PC-3 (cell line): ENCODE measurements at regions not wholly inside any gene's neighbourhood (a gene's known extent, or its start where the extent isn't known, plus 50 kb on each side); places are given as distances from the start of the nearest gene placed in this dataset.

ENCODE experiments used
- ATAC-seq: fragments of 200-7000 bp; cut with Tn5 transposase; 2 replicates; pipeline ENCODE4 v1.9.1; 2020; ENCODE audit warnings: mild to moderate bottlenecking, moderate library complexity
- BruUV-seq: library from RNA; stranded (reverse); fragments of 400-500 nt; replicated peaks from 2 replicates; lab custom pipeline; 2021; lab: Mats Ljungman, UMichigan
- CTCF ChIA-PET: fragments of 300-600 bp; sonication (Branson Sonifier 250); formaldehyde crosslinking; loops from one replicate; lab custom pipeline; 2022; ENCODE audit warnings: antibody characterized with exemption; lab: Charles Lee
- POLR2A ChIA-PET: fragments of 300-600 bp; sonication (Branson Sonifier 250); formaldehyde crosslinking; loops from one replicate; lab custom pipeline; 2022; ENCODE audit warnings: antibody characterized with exemption; ENCODE audit not compliant: unreplicated experiment; lab: Charles Lee
- DNase-seq: peaks from one replicate; pipeline ENCODE4 v3.0.0-alpha.2; 2015
- H2AFZ ChIP-seq: fragments of 300-600 bp; sonication (generic); 2 replicates; pipeline ENCODE4 v1.6.0; 2016; ENCODE audit warnings: antibody characterized with exemption, low read length
- H3F3A ChIP-seq: fragments of 300-600 bp; sonication (generic); one replicate; pipeline ENCODE4 v1.6.0; 2017; ENCODE audit warnings: antibody characterized with exemption, low read length, control low read depth, mild to moderate bottlenecking; ENCODE audit not compliant: unreplicated experiment
- H3K27ac ChIP-seq: fragments of 300-600 bp; sonication (generic); 2 replicates; pipeline ENCODE4 v1.5.1; 2016; ENCODE audit warnings: mild to moderate bottlenecking, low read length
- H3K27me3 ChIP-seq: fragments of 300-600 bp; sonication (generic); 2 replicates; pipeline ENCODE4 v1.6.1; 2016; ENCODE audit warnings: low read length, mixed read lengths
- H3K36me3 ChIP-seq: fragments of 300-600 bp; sonication (generic); 2 replicates; pipeline ENCODE4 v1.6.1; 2016; ENCODE audit warnings: low read depth, mixed run types, low read length, mixed read lengths
- H3K4me1 ChIP-seq: fragments of 300-600 bp; sonication (generic); 2 replicates; pipeline ENCODE4 v1.5.1; 2016; ENCODE audit warnings: low read length; ENCODE audit not compliant: insufficient read depth
- H3K4me2 ChIP-seq: fragments of 300-600 bp; sonication (generic); 2 replicates; pipeline ENCODE4 v1.6.0; 2016; ENCODE audit warnings: low read length
- H3K4me3 ChIP-seq: fragments of 300-600 bp; sonication (generic); 2 replicates; pipeline ENCODE4 v1.5.1; 2016; ENCODE audit warnings: mild to moderate bottlenecking, low read length, mixed read lengths
- H3K79me2 ChIP-seq: fragments of 300-600 bp; sonication (generic); 2 replicates; pipeline ENCODE4 v1.6.1; 2017; ENCODE audit warnings: low read length, mixed read lengths
- H3K9ac ChIP-seq: fragments of 300-600 bp; sonication (generic); 2 replicates; pipeline ENCODE4 v1.6.0; 2016; ENCODE audit warnings: mild to moderate bottlenecking, low read length
- H3K9me2 ChIP-seq: fragments of 300-600 bp; sonication (generic); replicated peaks from 2 replicates; pipeline ENCODE4 v1.6.1; 2016; ENCODE audit warnings: mixed run types, low read length, mixed read lengths
- H3K9me3 ChIP-seq: fragments of 300-600 bp; sonication (generic); 2 replicates; pipeline ENCODE4 v1.6.1; 2016; ENCODE audit warnings: low read length, mixed read lengths
- H4K20me1 ChIP-seq: fragments of 300-600 bp; sonication (generic); 2 replicates; pipeline ENCODE4 v1.6.1; 2016; ENCODE audit warnings: low read length, mixed read lengths
- EZH2 ChIP-seq: fragments of 300-600 bp; sonication (generic); IDR thresholded peaks from one replicate; pipeline ENCODE4 v1.6.1; 2017; ENCODE audit warnings: antibody characterized with exemption, mild to moderate bottlenecking, low read length; ENCODE audit not compliant: unreplicated experiment
- EZH2phosphoT487 ChIP-seq: fragments of 300-600 bp; sonication (generic); IDR thresholded peaks from 2 replicates; pipeline ENCODE4 v1.6.1; 2018; ENCODE audit warnings: mild to moderate bottlenecking, antibody characterized with exemption, low read length, borderline replicate concordance
- intact Hi-C: fragments of 100-400 bp; cut with micrococcal nuclease; formaldehyde crosslinking; loops from 2 replicates; pipeline ENCODE4 v1.9.0; 2023
- TF ChIP-seq, protein P1 (sequence below): fragments of 300-600 bp; sonication (generic); conservative IDR thresholded peaks from 2 replicates; pipeline ENCODE4 v1.5.1; 2017; ENCODE audit warnings: antibody characterized with exemption, low read depth, mild to moderate bottlenecking, low read length

DNA sequence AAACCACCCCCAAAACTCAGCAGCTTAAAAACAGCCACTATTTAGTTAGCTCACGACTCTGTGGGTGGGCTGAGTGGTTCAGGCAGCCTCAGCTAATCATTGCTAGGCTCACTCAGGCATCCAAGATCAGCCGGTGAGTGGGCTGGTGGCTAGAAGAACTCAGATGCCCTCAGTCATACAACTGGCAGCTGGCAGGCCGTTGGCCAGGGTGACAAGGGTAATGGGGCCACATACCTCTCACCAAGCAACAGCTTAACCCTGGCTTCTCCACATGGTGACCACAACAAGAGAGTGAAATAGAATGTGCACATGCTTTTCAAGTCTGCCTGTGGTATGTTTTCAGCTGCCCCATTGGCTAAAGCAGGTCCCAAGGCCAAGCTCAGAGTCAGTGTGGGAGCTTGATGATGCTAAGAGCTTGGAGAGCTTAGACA lies 435.4 kb upstream of the TSHZ3 start:
- intact Hi-C loops: no loop called here
- Histone ChIP-seq H3K9ac (no peak overlapping the region), H3K4me2 (no peak overlapping the region), H3K4me1 (no peaks in the 10 kb centered on the region), H3K27ac (no peak overlapping the region), H3K9me2 (no peaks in the 10 kb centered on the region), H3K9me3 (no peaks in the 10 kb centered on the region), H3K36me3 (no peaks in the 10 kb centered on the region), H2AFZ (no peak overlapping the region), H4K20me1 (no peaks in the 10 kb centered on the region), H3K27me3 (no peaks in the 10 kb centered on the region), H3K4me3 (no peak overlapping the region), H3F3A (no peaks in the 10 kb centered on the region), H3K79me2 (no peaks in the 10 kb centered on the region)
- TF ChIP-seq EZH2 (no peak), EZH2phosphoT487 (no peak)
- TF ChIP-seq, protein P1, sequence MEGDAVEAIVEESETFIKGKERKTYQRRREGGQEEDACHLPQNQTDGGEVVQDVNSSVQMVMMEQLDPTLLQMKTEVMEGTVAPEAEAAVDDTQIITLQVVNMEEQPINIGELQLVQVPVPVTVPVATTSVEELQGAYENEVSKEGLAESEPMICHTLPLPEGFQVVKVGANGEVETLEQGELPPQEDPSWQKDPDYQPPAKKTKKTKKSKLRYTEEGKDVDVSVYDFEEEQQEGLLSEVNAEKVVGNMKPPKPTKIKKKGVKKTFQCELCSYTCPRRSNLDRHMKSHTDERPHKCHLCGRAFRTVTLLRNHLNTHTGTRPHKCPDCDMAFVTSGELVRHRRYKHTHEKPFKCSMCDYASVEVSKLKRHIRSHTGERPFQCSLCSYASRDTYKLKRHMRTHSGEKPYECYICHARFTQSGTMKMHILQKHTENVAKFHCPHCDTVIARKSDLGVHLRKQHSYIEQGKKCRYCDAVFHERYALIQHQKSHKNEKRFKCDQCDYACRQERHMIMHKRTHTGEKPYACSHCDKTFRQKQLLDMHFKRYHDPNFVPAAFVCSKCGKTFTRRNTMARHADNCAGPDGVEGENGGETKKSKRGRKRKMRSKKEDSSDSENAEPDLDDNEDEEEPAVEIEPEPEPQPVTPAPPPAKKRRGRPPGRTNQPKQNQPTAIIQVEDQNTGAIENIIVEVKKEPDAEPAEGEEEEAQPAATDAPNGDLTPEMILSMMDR: no peak
- ATAC-seq (no peak), DNase-seq (no peak)
- ChIA-PET POLR2A (no interaction called here), CTCF (no interaction called here)
- BruUV-seq: no TSS peak

DNA sequence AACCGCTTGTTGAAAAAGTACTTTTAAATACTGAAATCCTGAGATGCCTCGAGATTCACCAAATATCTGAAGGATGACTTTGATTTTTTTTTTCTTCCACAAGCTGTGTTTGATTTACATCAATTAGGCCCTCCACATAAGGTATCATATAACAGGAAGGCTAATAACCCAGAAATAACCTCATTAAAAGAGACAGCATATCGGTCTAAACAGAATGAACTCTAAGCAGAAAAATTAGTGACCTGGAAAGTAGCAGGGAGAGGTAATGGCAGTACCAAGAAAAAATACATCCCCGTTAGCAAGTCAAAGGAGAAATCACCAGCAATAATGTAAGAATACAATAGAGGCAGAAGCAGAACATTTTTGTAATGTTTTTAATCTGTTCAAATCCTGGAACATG lies 452.4 kb upstream of the TSHZ3 start:
- Histone ChIP-seq H3K27me3 (no peaks in the 10 kb centered on the region), H3K9ac (no peak overlapping the region), H3K36me3 (no peaks in the 10 kb centered on the region), H2AFZ (no peak overlapping the region), H3K27ac (no peak overlapping the region), H3K79me2 (no peaks in the 10 kb centered on the region), H3K9me3 (no peaks in the 10 kb centered on the region), H3K4me1 (no peaks in the 10 kb centered on the region), H3K4me3 (no peak overlapping the region), H3K4me2 (no peak overlapping the region), H3F3A (no peaks in the 10 kb centered on the region), H3K9me2 (no peaks in the 10 kb centered on the region), H4K20me1 (no peaks in the 10 kb centered on the region)
- TF ChIP-seq, protein P1: no peak
- TF ChIP-seq EZH2 (no peak), EZH2phosphoT487 (no peak)
- no TSS peak for BruUV-seq
- DNase-seq (no peak), ATAC-seq (no peak)
- ChIA-PET CTCF (no interaction called here), POLR2A (no interaction called here)
- intact Hi-C loops: no loop called here

DNA sequence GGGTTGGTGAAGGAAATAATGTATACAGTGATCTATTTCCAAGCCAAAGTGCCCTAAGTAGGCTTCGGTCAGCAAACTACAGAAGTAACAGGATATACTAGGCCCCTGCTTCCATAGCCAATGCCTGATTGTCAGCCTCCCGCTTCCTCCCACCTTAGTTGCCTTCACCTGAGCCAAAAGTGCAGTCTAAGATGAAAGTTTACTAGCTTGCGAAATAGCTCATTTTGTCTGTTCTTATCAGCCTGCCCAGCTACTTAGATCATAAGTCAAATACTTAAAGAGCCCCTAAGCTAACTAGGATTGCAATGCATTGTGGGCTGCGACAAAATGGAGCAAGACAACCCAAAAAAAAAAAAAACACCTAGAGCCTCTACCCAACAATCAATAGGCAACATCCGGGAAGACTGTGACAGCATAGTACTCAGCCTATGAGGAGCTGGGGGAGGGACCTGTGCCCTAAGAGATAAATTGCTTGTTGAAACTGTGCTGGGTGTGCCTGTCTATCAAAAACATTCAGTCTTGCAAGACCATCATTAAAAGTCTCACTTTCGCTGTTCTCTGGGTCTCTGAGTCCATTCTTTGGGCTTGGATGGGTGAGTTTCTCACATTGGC lies 454.7 kb upstream of the TSHZ3 start:
- Histone ChIP-seq H3K27me3 (no peaks in the 10 kb centered on the region), H2AFZ (no peak overlapping the region), H3K4me3 (no peak overlapping the region), H3K9me3 (no peaks in the 10 kb centered on the region), H3K4me2 (no peak overlapping the region), H4K20me1 (no peaks in the 10 kb centered on the region), H3K9ac (no peak overlapping the region), H3K4me1 (no peaks in the 10 kb centered on the region), H3K9me2 (no peaks in the 10 kb centered on the region), H3K79me2 (no peaks in the 10 kb centered on the region), H3K36me3 (no peaks in the 10 kb centered on the region), H3F3A (no peaks in the 10 kb centered on the region), H3K27ac (no peak overlapping the region)
- no peak for ATAC-seq
- CTCF ChIA-PET: no interaction called here
- no peak for TF ChIP-seq EZH2
- no peak for TF ChIP-seq EZH2phosphoT487
- TF ChIP-seq, protein P1: no peak
- DNase-seq: no peak
- POLR2A ChIA-PET: no interaction called here
- intact Hi-C loops: no loop called here
- BruUV-seq: no TSS peak
